ENCODE measurements at regions not wholly inside any gene's neighbourhood (a gene's known extent, or its start where the extent isn't known, plus 50 kb on each side); places are given as distances from the start of the nearest gene placed in this dataset.

- H3K27ac Mint-ChIP-seq = no peak overlapping the region
These were observed 93.7 kb upstream of the PRICKLE1 start for GRCh38 chr12:42683266-42683665.

DNA sequence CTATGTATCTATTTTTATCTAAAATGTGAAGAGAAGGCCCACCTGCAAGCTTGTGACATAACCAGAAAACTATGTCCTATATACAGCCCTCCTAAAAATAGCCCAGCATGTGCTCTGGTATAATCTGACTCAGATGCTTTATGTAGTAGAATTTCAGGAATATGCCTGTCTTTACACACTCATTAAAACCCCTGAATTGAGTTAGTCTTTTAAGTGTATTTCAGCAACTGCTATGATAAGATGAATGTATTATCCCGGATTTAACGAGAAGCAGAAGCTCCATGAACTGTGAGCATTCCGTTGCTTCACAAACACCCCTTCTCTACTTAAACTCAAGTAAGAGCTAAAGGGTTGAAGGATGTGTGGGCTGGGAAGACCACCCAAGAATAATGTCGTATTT is 89.9 kb upstream of the PRICKLE1 start:
- Mint-ChIP-seq H3K9me3 (peaks cover 5 to 15% (median 7%) of the 10 kb centered on the region in 7 donors), H3K36me3 (no peaks in the 10 kb centered on the region), H3K4me1 (no peaks in the 10 kb centered on the region), H3K27me3 (ENCODE audit: low read depth in 3 of 3) (peaks cover 2 to 3% (median 3%) of the 10 kb centered on the region in 3 donors), H3K27ac (no peak overlapping the region), H3K4me3 (no peak overlapping the region)
- no peaks in the 10 kb centered on the region for H3K36me3 ChIP-seq (replicated peaks in 1 of 2; ENCODE audit: control insufficient read depth in 1 of 2, insufficient read depth in 2 of 2, low read length in 2 of 2)
- no peaks in the 10 kb centered on the region for H3K79me2 ChIP-seq (ENCODE audit: insufficient read depth, low read length)
- H3K9me3 ChIP-seq (replicated peaks in 1 of 2; ENCODE audit: control insufficient read depth in 1 of 2, insufficient read depth in 1 of 2, low read length in 2 of 2) = no peaks in the 10 kb centered on the region
- no peak overlapping the region for H3K9ac ChIP-seq (ENCODE audit: insufficient read depth, low read length, poor library complexity, severe bottlenecking)
- H4K20me1 ChIP-seq (ENCODE audit: insufficient read depth, low read length) = no peaks in the 10 kb centered on the region
- no peak for TF ChIP-seq CTCF (IDR thresholded peaks at IDR 0.05)
- intact Hi-C loops (cut with micrococcal nuclease) = loop anchor here in 1 of 2 donors (10.0 kb wide), 1 partner anchor 775 kb away; no protein-coding TSS in a partner anchor
- H3K4me1 ChIP-seq (ENCODE audit: control insufficient read depth in 1 of 2, insufficient read depth in 2 of 2, low read length in 2 of 2) = no peaks in the 10 kb centered on the region
- no CpG with 5 or more reads among the region's 4 CpGs for WGBS (ENCODE audit: insufficient coverage)
- H3K4me2 ChIP-seq (replicated peaks; ENCODE audit: extremely low read depth, low read length, poor library complexity, severe bottlenecking) = no peak overlapping the region
- no peak for DNase-seq
- no peak overlapping the region for H3K4me3 ChIP-seq (replicated peaks in 1 of 3; ENCODE audit: low read depth in 2 of 3, low read length in 3 of 3)
- H2AFZ ChIP-seq (ENCODE audit: insufficient read depth, low read depth, low read length, poor library complexity, severe bottlenecking) = no peak overlapping the region
- no peaks in the 10 kb centered on the region for H3K27me3 ChIP-seq (ENCODE audit: control insufficient read depth in 2 of 2, insufficient read depth in 2 of 2, low read length in 2 of 2)
- H3K27ac ChIP-seq (ENCODE audit: low read depth in 1 of 2, low read length in 2 of 2) = no peak overlapping the region

More at GRCh38 chr12:42683266-42683665, 93.7 kb upstream of the PRICKLE1 start:
- Histone ChIP-seq H3K9ac (ENCODE audit: insufficient read depth, low read length, poor library complexity, severe bottlenecking) (no peak overlapping the region), H3K27me3 (ENCODE audit: control insufficient read depth in 2 of 2, insufficient read depth in 2 of 2, low read length in 2 of 2) (no peaks in the 10 kb centered on the region), H3K9me3 (replicated peaks in 1 of 2; ENCODE audit: control insufficient read depth in 1 of 2, insufficient read depth in 1 of 2, low read length in 2 of 2) (no peaks in the 10 kb centered on the region), H3K4me3 (replicated peaks in 1 of 3; ENCODE audit: low read depth in 2 of 3, low read length in 3 of 3) (no peak overlapping the region), H2AFZ (ENCODE audit: insufficient read depth, low read depth, low read length, poor library complexity, severe bottlenecking) (no peak overlapping the region), H3K79me2 (ENCODE audit: insufficient read depth, low read length) (no peaks in the 10 kb centered on the region), H3K36me3 (replicated peaks in 1 of 2; ENCODE audit: control insufficient read depth in 1 of 2, insufficient read depth in 2 of 2, low read length in 2 of 2) (no peaks in the 10 kb centered on the region), H4K20me1 (ENCODE audit: insufficient read depth, low read length) (no peaks in the 10 kb centered on the region), H3K27ac (ENCODE audit: low read depth in 1 of 2, low read length in 2 of 2) (no peak overlapping the region), H3K4me1 (ENCODE audit: control insufficient read depth in 1 of 2, insufficient read depth in 2 of 2, low read length in 2 of 2) (no peaks in the 10 kb centered on the region), H3K4me2 (replicated peaks; ENCODE audit: extremely low read depth, low read length, poor library complexity, severe bottlenecking) (no peak overlapping the region)
- 75% methylated on average over 1 of the region's 1 CpG for WGBS (ENCODE audit: insufficient coverage)
- Mint-ChIP-seq H3K9me3 (peaks cover 0 to 14% (median 5%) of the 10 kb centered on the region in 7 donors), H3K27me3 (ENCODE audit: low read depth in 3 of 3) (peaks cover 2 to 6% (median 3%) of the 10 kb centered on the region in 3 donors), H3K36me3 (no peaks in the 10 kb centered on the region), H3K4me3 (no peak overlapping the region), H3K4me1 (no peaks in the 10 kb centered on the region)
- DNase-seq = no peak
- intact Hi-C loops (cut with micrococcal nuclease) = no loop called here
- TF ChIP-seq CTCF (IDR thresholded peaks at IDR 0.05) = no peak
